Trophoblast cell (in vitro differentiated cells and primary cell): ENCODE measurements at regions not wholly inside any gene's neighbourhood (a gene's known extent, or its start where the extent isn't known, plus 50 kb on each side); places are given as distances from the start of the nearest gene placed in this dataset.

Experiments used
- DNase-seq, 2 donors: peaks; one replicate each; pipeline ENCODE4 v3.0.0-alpha.2; 2016
- H2AFZ ChIP-seq: 2 replicates; pipeline ENCODE4 v1.6.1; 2013; ENCODE audit warnings: low read length, moderate library complexity, mild to moderate bottlenecking; ENCODE audit not compliant: insufficient read depth, poor library complexity
- H2AK5ac ChIP-seq: 2 replicates; pipeline ENCODE4 v1.6.1; 2013; ENCODE audit warnings: mild to moderate bottlenecking, low read length
- H2BK120ac ChIP-seq: 2 replicates; pipeline ENCODE4 v1.6.1; 2013; ENCODE audit warnings: low read length, mild to moderate bottlenecking, moderate library complexity; ENCODE audit not compliant: insufficient read depth, poor library complexity
- H2BK12ac ChIP-seq: 2 replicates; pipeline ENCODE4 v1.6.1; 2013; ENCODE audit warnings: mild to moderate bottlenecking, low read length, moderate library complexity
- H2BK5ac ChIP-seq: 2 replicates; pipeline ENCODE4 v1.6.1; 2013; ENCODE audit warnings: low read length, low read depth, moderate library complexity, mild to moderate bottlenecking; ENCODE audit not compliant: poor library complexity
- H3K14ac ChIP-seq: 2 replicates; pipeline ENCODE4 v1.6.1; 2013; ENCODE audit warnings: mild to moderate bottlenecking, low read length
- H3K18ac ChIP-seq: 2 replicates; pipeline ENCODE4 v1.6.1; 2013; ENCODE audit warnings: mild to moderate bottlenecking, low read length
- H3K23ac ChIP-seq: 2 replicates; pipeline ENCODE4 v1.6.1; 2013; ENCODE audit warnings: low read length
- H3K27ac ChIP-seq: 2 replicates; pipeline ENCODE4 v1.5.1; 2013; ENCODE audit warnings: low read depth, mild to moderate bottlenecking, inconsistent platforms, low read length, moderate library complexity
- H3K27me3 ChIP-seq: 2 replicates; pipeline ENCODE4 v1.6.1; 2013; ENCODE audit warnings: inconsistent platforms, mild to moderate bottlenecking, low read length, moderate library complexity; ENCODE audit not compliant: insufficient read depth
- H3K36me3 ChIP-seq, 2 experiments: 1 replicate in 1 of 2; 2 replicates in 1 of 2; pipeline ENCODE4 v1.6.1; 2013; ENCODE audit warnings: low read length in 2 of 2, mild to moderate bottlenecking in 2 of 2, moderate library complexity in 1 of 2; ENCODE audit not compliant: insufficient read depth in 2 of 2, control insufficient read depth in 1 of 2
- H3K4ac ChIP-seq: 2 replicates; pipeline ENCODE4 v1.6.1; 2013; ENCODE audit warnings: low read depth, mild to moderate bottlenecking, low read length, moderate library complexity
- H3K4me1 ChIP-seq, 2 experiments: 1 replicate in 1 of 2; 2 replicates in 1 of 2; pipeline ENCODE4 v1.6.1; 2013; ENCODE audit warnings: low read length in 2 of 2, mild to moderate bottlenecking in 2 of 2, moderate library complexity in 1 of 2; ENCODE audit not compliant: insufficient read depth in 2 of 2, control insufficient read depth in 1 of 2
- H3K4me2 ChIP-seq: 2 replicates; pipeline ENCODE4 v1.6.1; 2013; ENCODE audit warnings: inconsistent platforms, mild to moderate bottlenecking, low read length, moderate library complexity
- H3K4me3 ChIP-seq: 2 replicates; pipeline ENCODE4 v1.5.1; 2013; ENCODE audit warnings: mild to moderate bottlenecking, low read depth, low read length, inconsistent platforms
- H3K79me1 ChIP-seq: one replicate; pipeline ENCODE4 v1.6.1; 2013; ENCODE audit warnings: low read length
- H3K79me2 ChIP-seq: 2 replicates; pipeline ENCODE4 v1.6.1; 2013; ENCODE audit warnings: low read length, mild to moderate bottlenecking; ENCODE audit not compliant: control insufficient read depth, insufficient read depth, poor library complexity
- H3K9ac ChIP-seq: 2 replicates; pipeline ENCODE4 v1.6.1; 2013; ENCODE audit warnings: mild to moderate bottlenecking, low read length
- H3K9me3 ChIP-seq: 2 replicates; pipeline ENCODE4 v1.6.1; 2013; ENCODE audit warnings: low read depth, mild to moderate bottlenecking, control low read depth, inconsistent platforms, low read length; ENCODE audit not compliant: insufficient read depth
- H4K12ac ChIP-seq: 2 replicates; pipeline ENCODE4 v1.6.1; 2013; ENCODE audit warnings: low read depth, mild to moderate bottlenecking, low read length, moderate library complexity
- H4K8ac ChIP-seq: 2 replicates; pipeline ENCODE4 v1.6.1; 2013; ENCODE audit warnings: low read depth, mild to moderate bottlenecking, low read length, moderate library complexity
- H4K91ac ChIP-seq: one replicate; pipeline ENCODE4 v1.6.1; 2013; ENCODE audit warnings: low read depth, mild to moderate bottlenecking, low read length, moderate library complexity
- WGBS: extraction: QIAGEN DNeasy Blood & Tissue Kit; methylation state at CpG from one replicate; pipeline ENCODE4 v1.1.7; 2013; ENCODE audit warnings: missing lambda C conversion rate; ENCODE audit not compliant: insufficient read length, insufficient coverage; ENCODE audit errors: extremely low coverage; 5-methylcytosine and 5-hydroxymethylcytosine counted together

DNA sequence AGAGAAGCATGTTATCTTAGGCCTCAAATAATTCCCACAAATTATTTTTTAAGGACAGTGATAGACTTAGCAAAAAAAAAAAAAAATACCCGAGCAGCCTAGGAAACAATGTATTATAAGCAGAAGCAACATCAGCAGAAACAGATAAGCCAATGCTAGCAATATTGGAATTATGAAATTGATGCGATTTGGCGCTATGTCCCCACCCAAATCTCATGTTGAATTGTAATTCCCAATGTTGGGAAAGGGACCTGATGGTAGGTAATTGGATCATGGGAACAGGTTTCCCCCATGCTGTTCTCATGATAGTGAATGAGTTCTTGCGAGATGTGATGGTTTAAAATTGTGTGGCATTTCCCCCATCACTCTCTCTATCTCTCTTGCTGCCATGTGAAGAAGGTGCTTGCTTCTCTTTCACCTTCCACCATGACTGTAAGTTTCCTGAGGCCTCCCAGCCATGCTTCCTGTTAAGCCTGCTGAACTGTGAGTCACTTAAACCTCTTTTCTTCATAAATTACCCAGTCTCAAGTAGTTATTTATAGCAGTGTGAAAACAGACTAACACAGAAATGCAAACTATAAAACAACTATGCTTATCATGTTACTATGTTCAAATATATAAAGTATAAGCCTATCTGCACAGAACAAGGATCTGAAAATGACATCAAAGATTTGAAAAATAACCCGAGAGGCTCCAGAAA is 75.6 kb upstream of the HIVEP3 start:
- H2BK5ac ChIP-seq = no peak overlapping the region
- no peaks in the 10 kb centered on the region for H3K36me3 ChIP-seq
- no peak overlapping the region for H3K14ac ChIP-seq
- no peaks in the 10 kb centered on the region for H3K27me3 ChIP-seq
- no peak overlapping the region for H4K12ac ChIP-seq
- no peaks in the 10 kb centered on the region for H3K4me1 ChIP-seq
- H4K8ac ChIP-seq = no peak overlapping the region
- no peak overlapping the region for H3K18ac ChIP-seq
- no CpG with 5 or more reads among the region's 5 CpGs for WGBS
- H3K4me3 ChIP-seq = no peak overlapping the region
- no peak overlapping the region for H2BK120ac ChIP-seq
- DNase-seq = no peak
- H3K79me1 ChIP-seq = no peaks in the 10 kb centered on the region
- H3K79me2 ChIP-seq = no peaks in the 10 kb centered on the region
- H3K23ac ChIP-seq = no peak overlapping the region
- no peak overlapping the region for H3K27ac ChIP-seq
- no peak overlapping the region for H2AK5ac ChIP-seq
- no peak overlapping the region for H2AFZ ChIP-seq
- H3K4ac ChIP-seq = no peak overlapping the region
- no peak overlapping the region for H3K4me2 ChIP-seq
- no peak overlapping the region for H2BK12ac ChIP-seq
- H3K9me3 ChIP-seq = no peaks in the 10 kb centered on the region
- H3K9ac ChIP-seq = no peak overlapping the region
- no peak overlapping the region for H4K91ac ChIP-seq

- no peak overlapping the region for H2BK12ac ChIP-seq
- no CpG with 5 or more reads among the region's 3 CpGs for WGBS
Observed at GRCh38 chr1:41983451-41983850, 64.7 kb upstream of the HIVEP3 start.

GRCh38 chr1:41981796-41982195 is 63.1 kb upstream of the HIVEP3 start:
- no peak overlapping the region for H3K23ac ChIP-seq
- no peak overlapping the region for H3K4me2 ChIP-seq
- no peaks in the 10 kb centered on the region for H3K79me1 ChIP-seq
- H3K14ac ChIP-seq = no peak overlapping the region
- no peak overlapping the region for H3K27ac ChIP-seq
- H3K4me3 ChIP-seq = no peak overlapping the region
- no peak overlapping the region for H2AK5ac ChIP-seq
- H4K12ac ChIP-seq = no peak overlapping the region
- no peak overlapping the region for H4K8ac ChIP-seq
- H3K79me2 ChIP-seq = no peaks in the 10 kb centered on the region
- no peak for DNase-seq
- no peak overlapping the region for H4K91ac ChIP-seq
- no peak overlapping the region for H2BK120ac ChIP-seq
- no peak overlapping the region for H3K9ac ChIP-seq
- no peak overlapping the region for H3K18ac ChIP-seq
- H2BK5ac ChIP-seq = no peak overlapping the region
- WGBS = no CpG with 5 or more reads among the region's 3 CpGs
- H2BK12ac ChIP-seq = no peak overlapping the region
- no peaks in the 10 kb centered on the region for H3K4me1 ChIP-seq
- no peaks in the 10 kb centered on the region for H3K27me3 ChIP-seq
- no peak overlapping the region for H2AFZ ChIP-seq
- H3K36me3 ChIP-seq = no peaks in the 10 kb centered on the region
- H3K9me3 ChIP-seq = no peaks in the 10 kb centered on the region
- no peak overlapping the region for H3K4ac ChIP-seq

More at GRCh38 chr1:41983451-41983850, 64.7 kb upstream of the HIVEP3 start:
- Histone ChIP-seq H3K9me3 (no peaks in the 10 kb centered on the region), H4K91ac (no peak overlapping the region), H3K18ac (no peak overlapping the region), H3K27ac (no peak overlapping the region), H3K79me1 (no peaks in the 10 kb centered on the region), H3K27me3 (no peaks in the 10 kb centered on the region), H3K9ac (no peak overlapping the region), H4K8ac (no peak overlapping the region), H2AFZ (no peak overlapping the region), H3K4ac (no peak overlapping the region), H3K14ac (no peak overlapping the region), H4K12ac (no peak overlapping the region), H3K79me2 (no peaks in the 10 kb centered on the region), H2BK5ac (no peak overlapping the region), H3K4me1 (no peaks in the 10 kb centered on the region), H3K23ac (no peak overlapping the region), H3K36me3 (no peaks in the 10 kb centered on the region), H2AK5ac (no peak overlapping the region), H3K4me3 (no peak overlapping the region), H2BK120ac (no peak overlapping the region), H3K4me2 (no peak overlapping the region)
- DNase-seq = no peak

- no peak overlapping the region for H2AK5ac ChIP-seq
- H2AFZ ChIP-seq = no peak overlapping the region
- H2BK5ac ChIP-seq = no peak overlapping the region
- no peaks in the 10 kb centered on the region for H3K4me1 ChIP-seq
- H3K4me2 ChIP-seq = no peak overlapping the region
- H3K4ac ChIP-seq = no peak overlapping the region
- no peak overlapping the region for H3K9ac ChIP-seq
- no peaks in the 10 kb centered on the region for H3K36me3 ChIP-seq
- H2BK120ac ChIP-seq = no peak overlapping the region
- H3K14ac ChIP-seq = no peak overlapping the region
- H2BK12ac ChIP-seq = no peak overlapping the region
- no peaks in the 10 kb centered on the region for H3K9me3 ChIP-seq
- no peak overlapping the region for H3K4me3 ChIP-seq
- no peak overlapping the region for H3K18ac ChIP-seq
- no peaks in the 10 kb centered on the region for H3K79me1 ChIP-seq
- WGBS = no CpG with 5 or more reads among the region's 12 CpGs
- H4K12ac ChIP-seq = no peak overlapping the region
- DNase-seq = no peak
- H3K79me2 ChIP-seq = no peaks in the 10 kb centered on the region
- H4K91ac ChIP-seq = no peak overlapping the region
- H3K23ac ChIP-seq = no peak overlapping the region
- no peaks in the 10 kb centered on the region for H3K27me3 ChIP-seq
- H3K27ac ChIP-seq = no peak overlapping the region
- no peak overlapping the region for H4K8ac ChIP-seq
Observed at GRCh38 chr1:41980827-41981653, 62.3 kb upstream of the HIVEP3 start.
